SIG-M5 treated with dmso at 0.1 percent for 504 hours (cell line): ENCODE measurements at regions not wholly inside any gene's neighbourhood (a gene's known extent, or its start where the extent isn't known, plus 50 kb on each side); places are given as distances from the start of the nearest gene placed in this dataset.

Source experiments
- DNase-seq: peaks from one replicate; lab custom pipeline; 2025; ENCODE audit not compliant: unreplicated experiment; lab: John Stamatoyannopoulos, UW

DNA sequence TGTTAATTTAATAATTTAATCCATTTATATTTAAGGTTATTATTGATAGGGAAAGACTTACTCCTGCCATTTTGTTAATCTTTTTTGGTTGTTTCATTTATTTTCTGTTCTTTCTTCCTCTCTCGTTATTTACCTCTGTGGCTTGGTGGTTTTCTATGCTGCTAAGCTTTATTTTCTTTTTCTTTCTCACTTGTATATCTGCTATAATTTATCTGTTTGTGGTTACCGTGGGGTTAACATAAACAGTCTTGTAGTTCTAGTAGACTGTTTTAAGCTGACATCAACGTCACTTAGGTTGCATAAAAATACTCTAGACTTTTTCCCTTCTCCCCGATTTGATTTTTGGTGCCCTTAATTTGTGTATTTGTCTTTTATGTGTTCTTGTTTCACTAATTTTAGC is 381.3 kb upstream of the SPTLC3 start:
- no peak for DNase-seq

DNA sequence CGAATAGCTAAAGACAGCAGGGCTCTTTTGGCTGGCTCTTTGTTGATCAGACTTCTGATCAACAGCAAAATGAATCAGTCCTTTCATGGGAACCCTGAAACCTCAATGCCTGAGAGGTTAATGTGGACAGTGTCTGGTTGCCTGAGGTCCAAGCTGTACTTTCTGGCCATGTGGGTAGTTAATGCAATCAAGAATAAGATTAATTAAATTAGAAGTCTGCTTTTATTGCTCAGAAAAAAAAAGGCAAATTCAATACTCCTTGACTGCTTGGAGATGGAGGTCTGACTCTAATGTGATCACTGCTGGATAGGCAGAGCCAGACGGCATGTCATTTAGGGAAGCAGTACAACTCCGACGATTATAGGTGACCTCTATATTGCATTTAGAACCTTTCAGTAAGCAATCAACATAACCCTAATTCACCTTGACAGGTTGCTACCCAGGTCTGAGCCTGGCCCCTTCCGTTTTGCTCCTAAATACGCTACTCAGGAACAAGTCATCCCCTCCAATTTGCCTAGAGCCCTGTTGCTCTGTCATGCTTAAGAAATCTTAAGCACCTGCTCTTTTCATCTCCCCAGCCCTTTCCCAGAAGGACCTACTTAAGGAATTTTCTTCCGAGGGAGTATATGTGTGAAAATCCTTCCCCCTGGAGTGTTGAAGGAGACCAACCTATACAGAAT is 370.0 kb upstream of the SPTLC3 start:
- no peak for DNase-seq

DNA sequence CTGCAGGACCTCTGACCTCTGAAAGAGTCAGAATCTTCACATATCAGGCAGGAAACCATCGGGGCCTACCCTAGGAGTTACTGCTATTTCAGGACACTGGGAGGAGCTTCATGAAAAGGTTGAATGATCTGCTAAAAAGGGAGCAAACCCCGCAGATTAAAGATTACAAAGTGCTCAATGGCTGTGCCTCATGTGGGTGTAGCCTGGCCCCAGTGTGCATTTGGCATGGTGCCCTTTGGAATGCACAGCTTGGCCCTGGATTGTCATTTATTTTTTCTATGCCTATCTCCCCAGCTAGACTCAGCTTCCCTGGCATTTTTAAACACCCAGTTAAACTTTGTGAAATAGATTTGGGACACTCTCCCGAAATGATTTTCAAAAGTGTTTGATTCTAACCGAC is 368.5 kb upstream of the SPTLC3 start:
- no peak for DNase-seq

DNA sequence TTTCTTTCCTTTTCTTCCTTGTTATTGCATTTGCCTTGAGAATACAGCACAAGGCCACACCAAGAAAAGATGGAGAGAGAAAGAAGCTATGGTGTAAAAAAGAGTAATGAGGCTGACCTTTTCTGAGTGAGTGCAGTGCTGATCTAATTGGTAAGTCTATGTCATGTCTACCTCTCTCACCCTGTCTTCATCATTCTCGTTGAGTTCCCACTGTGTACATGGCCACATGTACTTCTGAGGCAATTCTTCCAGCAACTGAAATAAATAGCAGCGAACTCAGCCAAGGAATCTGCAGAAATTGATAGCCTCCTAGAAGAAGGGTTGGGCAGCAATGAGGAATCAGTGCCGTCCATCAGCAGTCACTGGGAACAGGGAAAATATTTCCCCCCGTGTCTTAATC is 367.2 kb upstream of the SPTLC3 start:
- no peak for DNase-seq

DNA sequence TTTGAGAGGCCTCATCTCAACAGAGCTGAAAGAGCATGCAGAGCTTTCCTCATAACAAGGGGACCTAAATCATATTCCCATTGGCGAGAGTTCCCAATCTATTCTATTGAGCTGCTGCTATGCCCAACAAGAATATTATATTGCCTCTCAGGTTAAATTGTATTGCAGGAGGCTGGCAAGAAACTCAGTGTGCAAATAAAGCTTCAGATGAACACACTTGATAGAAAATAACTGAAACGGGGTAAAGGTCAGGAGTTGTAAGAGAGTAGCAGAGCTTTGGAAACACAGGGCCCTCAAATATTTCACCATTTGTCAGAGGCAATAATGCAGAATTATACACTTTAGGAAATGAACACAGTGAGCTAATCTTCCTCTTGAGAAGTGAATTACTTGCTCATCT is 364.3 kb upstream of the SPTLC3 start:
- DNase-seq, result no peak

DNA sequence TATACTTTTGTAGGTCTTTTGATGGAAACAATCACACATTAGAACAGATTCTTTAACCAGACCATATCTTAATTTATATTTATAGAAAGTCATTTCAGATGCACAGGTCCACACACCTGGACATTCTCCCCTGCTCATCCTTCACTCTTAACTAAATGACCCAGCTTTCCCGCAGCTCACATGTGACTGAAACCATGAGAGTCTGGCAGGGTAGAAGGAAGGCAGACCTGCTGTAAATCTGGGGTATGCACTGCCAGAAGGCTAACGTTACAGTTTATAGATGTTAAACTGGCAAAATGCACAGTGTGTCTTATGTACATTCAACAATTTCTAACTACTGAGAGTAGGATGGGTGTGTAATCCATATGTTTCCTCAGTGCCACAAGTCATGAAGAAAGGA is 359.5 kb upstream of the SPTLC3 start:
- DNase-seq, result no peak

DNA sequence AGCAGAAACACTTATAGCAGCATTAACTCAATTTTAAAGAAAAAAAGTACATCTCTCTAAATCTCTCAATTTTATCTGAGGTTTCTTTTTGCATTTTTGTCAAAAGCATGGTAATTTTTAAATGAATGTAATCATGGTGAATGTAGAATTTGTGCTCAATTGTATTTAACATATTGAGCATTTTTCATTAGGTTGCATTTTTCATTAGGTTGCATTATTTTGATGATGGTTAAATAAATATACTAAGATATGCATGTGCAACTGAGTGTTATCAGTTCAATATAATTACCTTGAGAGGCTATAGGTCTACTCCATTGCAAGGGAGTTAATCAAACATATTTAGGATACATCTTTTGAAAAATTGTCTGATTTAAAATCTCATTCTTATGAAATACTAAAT is 355.1 kb upstream of the SPTLC3 start:
- no peak for DNase-seq

DNA sequence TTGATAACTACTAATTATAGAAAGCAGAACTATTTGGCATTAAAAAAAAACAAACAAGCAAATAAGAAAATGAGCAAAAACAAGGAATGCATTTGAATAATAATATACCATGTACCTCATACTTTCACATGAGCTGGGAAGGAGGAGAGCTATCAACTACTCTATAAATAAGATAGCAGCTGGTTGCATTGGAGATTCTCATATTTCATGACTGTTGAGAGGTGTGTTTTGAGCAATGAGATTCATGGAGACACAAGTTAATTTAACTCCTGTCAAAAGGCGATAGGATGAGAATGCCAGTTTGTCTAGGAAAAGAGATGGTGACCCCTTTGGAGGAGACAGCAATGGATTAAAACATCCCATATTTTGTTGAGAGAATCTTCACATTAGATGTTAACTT is 348.8 kb upstream of the SPTLC3 start:
- DNase-seq, result no peak

DNA sequence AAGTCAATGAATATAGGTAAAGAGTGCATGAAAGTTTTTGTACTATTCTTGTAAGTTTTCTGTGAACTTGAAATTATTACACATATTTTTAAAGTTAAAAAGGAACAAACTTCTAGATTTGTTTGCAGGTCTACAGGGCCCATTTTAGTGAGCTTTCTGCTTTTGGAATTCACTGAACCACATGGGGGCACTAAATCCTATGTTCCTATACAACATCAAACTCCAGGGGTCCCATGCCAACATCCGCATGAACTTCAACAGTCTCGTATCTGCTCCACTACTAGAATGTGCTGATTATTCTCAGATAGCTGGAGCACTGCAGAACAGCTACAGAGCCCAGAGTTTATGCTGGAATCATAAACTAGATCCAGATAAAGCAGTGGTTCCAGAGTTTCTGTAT is 347.9 kb upstream of the SPTLC3 start:
- DNase-seq, result no peak

DNA sequence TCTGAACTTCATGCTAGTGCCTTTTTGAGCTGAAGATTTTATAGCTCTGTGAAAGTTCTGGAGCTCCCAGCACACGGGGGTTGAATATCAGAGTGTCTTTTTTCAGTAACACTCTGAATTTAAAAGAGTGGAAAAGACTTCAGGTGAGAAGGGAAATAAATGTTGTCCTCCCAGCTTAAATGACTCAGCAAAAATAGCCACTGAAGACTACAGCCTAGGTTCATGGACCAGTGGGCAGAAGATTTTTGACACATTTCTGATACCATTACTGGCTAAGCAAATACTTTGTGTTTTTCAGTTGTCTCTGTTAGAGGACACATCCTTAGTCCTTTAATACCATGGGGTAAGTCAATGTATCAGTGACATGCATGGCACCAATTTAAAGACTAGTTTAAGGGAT is 338.5 kb upstream of the SPTLC3 start:
- DNase-seq, result no peak

DNA sequence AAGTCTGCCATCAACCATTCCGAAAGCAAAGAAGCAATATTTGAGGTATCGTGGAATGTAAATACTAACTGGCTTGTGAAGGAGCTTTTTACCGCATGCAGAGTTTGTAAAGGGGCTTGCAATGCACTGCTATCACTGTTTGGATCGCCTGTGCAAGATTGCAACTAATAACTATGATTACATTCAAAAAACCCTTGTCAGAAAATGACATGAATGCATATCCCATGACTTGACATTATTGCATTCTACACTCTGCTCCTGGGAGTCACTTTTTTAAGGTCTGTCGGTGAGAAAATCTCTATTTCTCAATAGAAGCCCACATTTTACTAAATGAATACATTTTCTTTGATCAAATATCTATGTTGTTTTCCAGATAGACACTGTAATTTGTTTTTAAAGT is 335.4 kb upstream of the SPTLC3 start:
- no peak for DNase-seq

DNA sequence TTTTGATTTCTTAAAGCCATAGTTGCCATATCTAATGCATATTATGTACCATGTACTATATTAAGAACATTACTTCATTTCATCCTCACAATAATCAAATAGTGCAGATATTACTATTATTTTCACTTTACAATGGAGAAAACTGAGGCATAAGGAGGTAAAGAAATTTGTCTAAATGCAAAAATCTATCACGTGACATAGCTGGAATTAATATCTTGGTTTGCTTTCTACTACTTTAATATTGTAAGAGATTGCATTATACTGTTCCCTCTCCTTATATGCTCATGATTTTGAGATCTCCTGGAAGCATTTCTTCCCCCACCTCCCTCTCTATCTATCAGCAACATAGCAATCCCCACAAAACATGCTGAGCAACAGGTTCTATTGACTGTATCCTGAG is 330.8 kb upstream of the SPTLC3 start:
- DNase-seq, result no peak

DNA sequence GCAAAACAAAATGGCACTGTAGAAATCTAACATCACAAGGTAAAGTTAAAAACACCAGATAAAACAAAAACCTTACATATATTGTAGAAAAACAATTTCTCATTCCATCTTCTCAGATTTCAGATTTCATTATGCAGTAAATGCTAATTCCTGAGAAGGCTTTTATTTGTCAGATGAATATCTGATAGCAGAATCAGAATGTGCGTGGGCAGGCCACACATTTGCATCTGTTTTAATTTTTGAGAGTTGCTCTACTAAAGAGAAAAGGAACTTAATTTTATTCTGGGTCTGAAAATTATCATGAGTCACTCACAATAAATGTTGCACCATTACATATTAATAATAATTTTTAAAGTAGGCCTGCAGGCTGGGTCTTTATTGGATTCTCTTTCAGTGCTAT is 329.3 kb upstream of the SPTLC3 start:
- no peak for DNase-seq

DNA sequence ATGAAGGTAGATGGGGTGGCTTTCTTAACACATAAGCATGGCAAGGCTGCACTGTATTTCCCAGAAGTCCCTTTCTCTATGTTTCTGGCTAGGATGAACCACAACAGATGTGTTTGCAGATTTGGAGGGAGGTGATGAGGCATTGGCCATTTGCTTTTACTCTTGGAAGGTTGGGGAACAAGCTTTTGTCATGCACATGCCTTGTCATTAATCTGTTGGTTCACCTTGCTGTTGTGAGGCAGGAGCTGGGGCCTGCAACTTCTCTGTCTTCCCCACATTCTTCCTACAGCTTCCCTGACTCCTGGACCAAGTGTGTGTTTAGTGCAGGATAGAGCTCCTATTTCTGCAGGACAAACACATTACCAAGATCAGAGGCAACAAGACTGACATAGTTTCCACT is 326.2 kb upstream of the SPTLC3 start:
- DNase-seq, result no peak

DNA sequence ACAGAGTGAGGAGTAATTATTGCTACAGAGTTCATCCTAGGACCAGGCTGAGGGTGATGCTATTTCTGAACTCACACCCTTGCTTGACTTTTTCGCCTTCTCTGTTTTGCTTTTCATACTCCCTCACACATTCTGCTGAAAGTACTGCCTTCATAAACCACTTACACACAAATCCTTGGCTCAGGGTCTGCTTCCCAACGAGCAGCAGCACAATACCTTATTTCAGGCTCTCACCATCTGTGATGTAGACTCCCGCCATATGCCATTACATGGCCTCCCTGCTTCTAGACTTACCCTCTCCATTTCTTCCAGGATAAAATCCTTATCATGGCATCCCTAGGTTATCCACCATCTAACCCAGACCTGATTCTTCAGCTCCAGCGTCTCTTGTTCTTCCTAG is 321.3 kb upstream of the SPTLC3 start:
- DNase-seq, result no peak

DNA sequence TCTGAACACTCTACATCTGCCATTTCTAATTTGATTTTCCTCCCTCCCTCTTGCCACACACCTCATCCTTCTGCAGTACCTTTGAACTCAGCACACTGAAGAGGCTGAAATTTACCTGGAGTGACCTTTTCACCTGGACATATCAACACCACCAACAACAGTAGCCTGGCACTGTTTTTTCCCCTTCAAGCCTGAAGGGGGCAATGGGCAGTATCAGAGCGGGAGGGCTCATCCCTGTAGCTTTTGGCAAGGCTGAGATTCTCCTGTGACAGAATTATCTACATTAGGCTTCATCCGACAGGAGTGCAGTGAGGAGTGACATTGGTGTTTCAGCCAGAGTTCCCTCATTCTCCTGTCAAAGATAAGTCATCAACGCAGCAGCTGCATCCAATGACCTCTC is 312.8 kb upstream of the SPTLC3 start:
- DNase-seq, result no peak

DNA sequence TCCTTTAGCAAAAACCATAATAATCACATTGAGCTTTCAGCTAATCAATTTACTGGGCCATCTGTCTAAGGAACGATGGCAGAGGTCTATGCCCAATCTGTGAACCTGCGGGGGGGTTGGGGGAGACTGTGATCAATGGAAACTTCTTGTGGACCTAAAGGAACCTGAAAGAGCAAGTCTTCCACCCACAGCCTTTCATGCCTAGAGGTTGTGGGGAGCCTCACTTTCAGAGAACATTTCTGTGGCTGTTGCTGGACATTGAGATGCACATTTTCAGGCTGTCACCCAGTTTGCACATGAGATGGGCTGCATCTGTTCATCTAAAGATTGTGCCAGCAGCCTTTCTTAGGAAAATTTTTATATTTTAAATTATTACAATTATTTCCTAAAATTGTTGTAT is 310.0 kb upstream of the SPTLC3 start:
- no peak for DNase-seq

DNA sequence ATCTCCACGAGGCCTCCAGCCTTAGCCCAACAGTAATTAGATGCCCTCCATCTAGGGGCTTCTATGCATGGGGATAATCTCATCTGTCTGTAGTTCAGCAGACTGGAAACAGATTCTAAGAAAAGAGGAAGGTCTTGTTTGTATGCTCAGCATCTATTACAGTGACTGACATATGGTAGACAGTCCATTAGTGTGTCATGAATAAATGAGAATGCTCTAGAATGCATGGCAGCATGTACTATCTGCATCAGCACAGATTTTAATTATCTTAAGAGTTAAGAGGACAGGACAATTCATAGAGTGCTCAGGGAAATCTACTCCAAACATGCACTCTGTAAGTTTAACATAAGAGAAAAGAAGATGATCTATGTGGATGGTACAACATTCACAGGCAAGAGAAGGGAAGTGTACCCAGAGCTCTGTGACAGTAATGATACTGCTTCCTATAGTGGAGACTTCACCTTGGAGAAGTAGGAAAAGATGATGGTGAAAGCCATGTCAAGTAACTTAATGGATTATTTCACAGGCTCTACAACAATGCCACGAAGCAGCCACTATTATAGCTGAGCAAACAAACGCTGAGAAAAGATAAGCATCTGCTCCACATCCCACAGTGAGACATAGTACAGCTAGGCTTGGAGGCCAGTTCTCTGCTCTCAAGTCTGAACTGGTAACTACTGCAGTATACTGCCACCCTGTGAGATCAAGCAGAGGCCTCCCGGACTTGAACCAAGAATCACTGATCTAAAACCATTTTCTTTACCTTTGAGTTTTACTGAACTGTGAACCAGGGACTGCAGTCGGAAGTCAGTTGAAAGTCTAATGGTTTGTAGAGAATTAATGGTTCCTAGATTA is 309.2 kb upstream of the SPTLC3 start:
- no peak for DNase-seq

DNA sequence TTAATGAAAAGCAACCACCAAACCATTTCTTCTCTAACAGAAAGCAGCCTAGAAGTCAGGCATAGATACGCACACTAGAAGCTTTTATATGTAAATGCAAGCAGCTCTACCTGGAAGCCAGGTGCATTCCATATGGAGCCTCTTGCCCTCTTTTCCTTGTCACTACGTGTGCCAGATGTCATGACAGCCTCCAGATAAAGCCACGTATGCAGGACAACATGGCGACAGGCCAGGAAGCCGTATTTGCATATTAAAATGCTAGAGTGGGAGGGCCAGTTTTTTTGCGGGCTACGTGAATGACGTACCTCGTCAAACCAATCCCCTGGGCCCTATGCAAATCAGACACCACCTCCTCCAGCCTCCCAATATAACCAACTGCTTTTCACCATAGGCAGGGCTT is 308.1 kb upstream of the SPTLC3 start:
- no peak for DNase-seq

DNA sequence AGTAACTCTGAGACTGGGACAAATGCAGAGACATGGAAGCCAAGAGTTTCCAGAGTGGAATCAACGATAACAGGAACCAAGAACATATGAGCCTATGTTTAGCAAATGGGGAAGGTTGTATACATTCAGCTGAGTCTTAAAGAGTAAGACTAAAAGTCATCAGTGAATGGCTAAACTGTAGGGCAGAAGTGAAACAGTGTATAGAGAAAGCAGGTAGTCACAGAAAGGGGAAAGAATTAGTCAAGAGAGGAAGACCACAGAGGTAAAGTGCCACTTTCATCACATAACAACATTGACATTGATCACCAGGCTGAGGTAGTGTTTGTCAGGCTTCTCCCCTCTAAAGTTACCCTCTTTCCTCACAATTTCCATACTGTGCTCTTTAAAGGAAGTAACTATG is 306.5 kb upstream of the SPTLC3 start:
- no peak for DNase-seq

DNA sequence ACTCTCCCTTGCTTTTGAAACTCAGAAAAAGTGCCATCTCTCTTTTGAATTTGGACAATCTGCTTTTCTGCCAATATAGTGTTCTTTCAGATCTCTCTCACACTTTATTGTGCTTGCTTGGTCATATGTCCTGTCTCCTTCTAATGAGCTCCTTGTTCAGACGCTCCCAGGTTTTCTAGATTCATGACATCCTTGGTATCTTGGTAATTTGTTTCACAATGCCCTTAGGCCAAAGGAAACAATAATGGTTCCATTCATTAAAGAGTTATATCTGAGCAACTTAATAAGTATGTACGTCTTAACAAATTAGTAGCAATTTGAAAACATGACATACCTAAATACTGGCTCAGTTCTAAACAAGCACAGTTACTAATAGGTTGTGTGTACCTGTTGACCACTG is 293.4 kb upstream of the SPTLC3 start:
- no peak for DNase-seq

DNA sequence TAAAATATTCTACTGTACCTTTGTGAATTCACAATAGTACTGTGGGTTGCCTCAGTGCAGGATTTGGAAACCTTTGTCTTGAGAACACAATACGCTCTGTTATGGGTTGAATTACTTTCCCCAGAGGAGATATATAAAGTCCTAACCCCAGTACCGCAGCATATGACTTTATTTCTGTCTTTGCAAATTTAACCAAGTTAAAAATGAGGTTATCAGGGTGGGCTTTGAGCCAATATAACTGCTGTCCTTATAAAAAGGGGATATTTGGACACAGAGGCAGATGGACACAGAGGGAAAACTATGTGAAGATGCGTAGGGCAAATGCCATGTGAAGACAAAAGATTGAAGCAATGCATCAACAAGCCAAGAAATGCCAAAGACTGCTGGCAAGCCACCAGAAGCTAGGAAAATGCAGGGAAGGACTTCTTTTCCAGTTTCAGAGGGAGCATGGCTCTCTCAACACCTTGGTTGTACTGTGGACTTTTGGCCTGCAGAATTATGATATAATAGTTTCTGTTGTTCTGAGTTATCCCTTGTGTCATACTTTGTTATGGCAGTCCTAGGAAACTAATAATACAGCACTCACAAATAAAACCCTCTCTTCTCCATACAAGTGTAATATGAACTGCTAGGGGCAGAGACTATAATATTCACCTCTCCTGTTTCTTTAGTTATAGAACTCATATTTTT is 292.6 kb upstream of the SPTLC3 start:
- DNase-seq, result no peak
